Fibroblast of the aortic adventitia (primary cell): ENCODE measurements at regions not wholly inside any gene's neighbourhood (a gene's known extent, or its start where the extent isn't known, plus 50 kb on each side); places are given as distances from the start of the nearest gene placed in this dataset.

ENCODE experiments used
- DNase-seq: peaks from one replicate; pipeline ENCODE4 v3.0.0-alpha.2; 2010; ENCODE audit warnings: low read depth
- H3K4me3 ChIP-seq: 2 replicates; pipeline ENCODE4 v1.5.1; 2011; ENCODE audit warnings: low read depth, mild to moderate bottlenecking, control low read depth, low read length, moderate library complexity
- CTCF ChIP-seq: IDR thresholded peaks from 2 replicates; pipeline ENCODE4 v1.5.1; 2011; ENCODE audit warnings: mild to moderate bottlenecking, low read length, control low read depth, inconsistent platforms; ENCODE audit not compliant: insufficient read depth

GRCh38 chr4:149961876-149962597 is 116.2 kb upstream of the DCLK2 start:
- peak; percentile 60 for DNase-seq

GRCh38 chr4:149964001-149964796 is 114.0 kb upstream of the DCLK2 start:
- no peak for DNase-seq
- no peak overlapping the region for H3K4me3 ChIP-seq
- no peak for TF ChIP-seq CTCF

More at GRCh38 chr4:149961876-149962597, 116.2 kb upstream of the DCLK2 start:
- H3K4me3 ChIP-seq: no peak overlapping the region
- TF ChIP-seq CTCF: no peak

- no peak overlapping the region for H3K4me3 ChIP-seq
- TF ChIP-seq CTCF: no peak
- DNase-seq: peak; percentile 36
Observed at GRCh38 chr4:149965206-149965605, 113.0 kb upstream of the DCLK2 start.

- TF ChIP-seq CTCF: no peak
- DNase-seq: no peak
- no peak overlapping the region for H3K4me3 ChIP-seq
Observed at GRCh38 chr4:149972407-149972806, 105.8 kb upstream of the DCLK2 start.

GRCh38 chr4:149973181-149973580 is 105.1 kb upstream of the DCLK2 start:
- TF ChIP-seq CTCF: no peak
- H3K4me3 ChIP-seq: no peak overlapping the region
- DNase-seq: no peak

- H3K4me3 ChIP-seq: no peak overlapping the region
- no peak for DNase-seq
- no peak for TF ChIP-seq CTCF
Observed at GRCh38 chr4:149975172-149975571, 103.1 kb upstream of the DCLK2 start.
